Right lobe of liver (tissue), 6 donors: ENCODE measurements at regions not wholly inside any gene's neighbourhood (a gene's known extent, or its start where the extent isn't known, plus 50 kb on each side); places are given as distances from the start of the nearest gene placed in this dataset.
A peak's percentile ranks its signal among the peaks of the same experiment; 100 is the strongest.
"Not testable (repeated sequence)": the region's sequence is repeated elsewhere in the genome, so short reads cannot be mapped to it uniquely, and the experiment has no call there.

Experiments used
- ATAC-seq, 4 donors: fragments of 200-7000 bp; cut with Tn5 transposase; one replicate each; pipeline ENCODE4 v1.9.1; 2020; ENCODE audit warnings: mild to moderate bottlenecking in 4 of 4, moderate library complexity in 4 of 4
- DNase-seq, 3 donors: peaks; one replicate each; pipeline ENCODE4 v3.0.0-alpha.2; 2020
- H3K27ac ChIP-seq, 3 donors: fragments of 200-600 bp; one replicate each; pipeline ENCODE4 v1.8.0; 2022
- H3K27me3 ChIP-seq, 2 donors: fragments of 200-600 bp; one replicate each; pipeline ENCODE4 v1.8.0; 2022
- H3K36me3 ChIP-seq, 4 donors: fragments of 200-600 bp; sonication (generic) in 1 of 4; one replicate each; pipeline versions ENCODE4 v1.5.1 to v1.8.0; 2017 to 2022; ENCODE audit warnings: control low read depth in 1 of 4
- H3K4me1 ChIP-seq, 4 donors: fragments of 200-600 bp; sonication (generic) in 1 of 4; one replicate each; pipeline versions ENCODE4 v1.5.1 to v1.8.0; 2017 to 2022; ENCODE audit warnings: control low read depth in 1 of 4
- H3K4me3 ChIP-seq, 3 donors: fragments of 200-600 bp; one replicate each; pipeline ENCODE4 v1.8.0; 2022
- H3K9me3 ChIP-seq, 4 donors: fragments of 200-600 bp; sonication (generic) in 1 of 4; one replicate each; pipeline versions ENCODE4 v1.5.1 to v1.8.0; 2017 to 2022; ENCODE audit warnings: control low read depth in 1 of 4
- CTCF ChIP-seq, 4 donors: fragments of 200-600 bp in 3 of 4; fragments of 450-650 bp in 1 of 4; IDR thresholded peaks; one replicate each; pipeline versions ENCODE4 v1.5.1 to v1.8.0; 2016 to 2022; ENCODE audit warnings: antibody characterized with exemption in 4 of 4, mild to moderate bottlenecking in 2 of 4
- POLR2A ChIP-seq: fragments of 450-650 bp; IDR thresholded peaks from one replicate; pipeline ENCODE4 v1.6.1; 2017; ENCODE audit warnings: antibody characterized with exemption, mild to moderate bottlenecking
- WGBS: methylation state at CpG from one replicate; pipeline ENCODE4 v1.1.6; 2018; ENCODE audit warnings: low coverage, low lambda C conversion rate; ENCODE audit not compliant: insufficient coverage; ENCODE audit errors: missing lambda C conversion rate; 5-methylcytosine and 5-hydroxymethylcytosine counted together
- intact Hi-C, 2 donors: fragments of 100-400 bp; cut with DNase I; formaldehyde crosslinking; loops; one replicate each; pipeline versions ENCODE4 v1.11.2 to v1.14.1; 2022
- donor health status: DM: no; HTN: yes; CAD: no.
- donor health status: DM: no; HTN: no; CAD: no.
- donor health status: DM: no; HTN: no; CAD: no.
- donor health status: DM: no; HTN: yes; CAD: no.
- donor health status: DM: no; HTN: yes; CAD: no.

- H3K4me1 ChIP-seq = no peaks in the 10 kb centered on the region
- intact Hi-C loops = no loop called here
- 53% methylated on average over 2 of the region's 2 CpGs for WGBS
- H3K36me3 ChIP-seq = no peaks in the 10 kb centered on the region
- no peak overlapping the region for H3K4me3 ChIP-seq
- no peak for ATAC-seq
- H3K27ac ChIP-seq = no peak overlapping the region
- no peaks in the 10 kb centered on the region for H3K9me3 ChIP-seq
- TF ChIP-seq CTCF (IDR thresholded peaks at IDR 0.05) = no peak
- no peak for TF ChIP-seq POLR2A
- no peak for DNase-seq
- H3K27me3 ChIP-seq = no peaks in the 10 kb centered on the region
Observed at GRCh38 chr1:157213836-157214235, 75.6 kb upstream of the ETV3 start.

GRCh38 chr1:157209514-157209913, 71.3 kb upstream of the ETV3 start:
- no peak for DNase-seq

GRCh38 chr1:157205982-157206381, 67.8 kb upstream of the ETV3 start:
- not testable (repeated sequence) for H3K27ac ChIP-seq
- 85% methylated on average over 3 of the region's 3 CpGs for WGBS

More at GRCh38 chr1:157209514-157209913, 71.3 kb upstream of the ETV3 start:
- intact Hi-C loops = no loop called here
- Histone ChIP-seq H3K4me3 (no peak overlapping the region), H3K9me3 (no peaks in the 10 kb centered on the region), H3K27me3 (no peaks in the 10 kb centered on the region), H3K27ac (no peak overlapping the region), H3K4me1 (no peaks in the 10 kb centered on the region), H3K36me3 (no peaks in the 10 kb centered on the region)
- ATAC-seq = no peak
- TF ChIP-seq POLR2A (no peak), CTCF (IDR thresholded peaks at IDR 0.05) (no peak)
- WGBS = 59% methylated on average over 2 of the region's 2 CpGs

GRCh38 chr1:157203166-157203565, 65.0 kb upstream of the ETV3 start:
- DNase-seq = no peak
- Histone ChIP-seq H3K27me3 (no peaks in the 10 kb centered on the region), H3K9me3 (no peaks in the 10 kb centered on the region), H3K4me1 (no peaks in the 10 kb centered on the region), H3K36me3 (no peaks in the 10 kb centered on the region), H3K27ac (no peak overlapping the region), H3K4me3 (no peak overlapping the region)
- ATAC-seq = peak in 3 of 4 donors; percentile 11 to 96 (median 68)
- intact Hi-C loops = no loop called here
- TF ChIP-seq CTCF (IDR thresholded peaks at IDR 0.05) = no peak
- no peak for TF ChIP-seq POLR2A
- 84% methylated on average over 4 of the region's 5 CpGs for WGBS

More at GRCh38 chr1:157205982-157206381, 67.8 kb upstream of the ETV3 start:
- H3K36me3 ChIP-seq, DNase-seq, H3K4me3 ChIP-seq, H3K4me1 ChIP-seq, H3K27me3 ChIP-seq, ATAC-seq, intact Hi-C loops, H3K9me3 ChIP-seq: not testable (repeated sequence)

- no peaks in the 10 kb centered on the region for H3K4me1 ChIP-seq
- intact Hi-C loops = no loop called here
- no peaks in the 10 kb centered on the region for H3K9me3 ChIP-seq
- H3K27me3 ChIP-seq = no peaks in the 10 kb centered on the region
- 38% methylated on average over 2 of the region's 5 CpGs for WGBS
- TF ChIP-seq CTCF (IDR thresholded peaks at IDR 0.05) = no peak
- TF ChIP-seq POLR2A = no peak
- H3K4me3 ChIP-seq = no peak overlapping the region
- ATAC-seq (no peak), DNase-seq (no peak)
- H3K27ac ChIP-seq = no peak overlapping the region
- H3K36me3 ChIP-seq = no peaks in the 10 kb centered on the region
Observed at GRCh38 chr1:157202331-157202730, 64.1 kb upstream of the ETV3 start.
